GM23248 (cell line): ENCODE measurements at regions not wholly inside any gene's neighbourhood (a gene's known extent, or its start where the extent isn't known, plus 50 kb on each side); places are given as distances from the start of the nearest gene placed in this dataset.
A peak's percentile ranks its signal among the peaks of the same experiment; 100 is the strongest.

Source experiments
- EZH2 ChIP-seq: fragments of 200-600 bp; sonication (generic); IDR thresholded peaks from 2 replicates; pipeline ENCODE4 v1.6.1; 2018; ENCODE audit warnings: antibody characterized with exemption, mild to moderate bottlenecking; ENCODE audit not compliant: insufficient read depth, poor library complexity, severe bottlenecking
- EZH2phosphoT487 ChIP-seq: fragments of 200-600 bp; sonication (generic); IDR thresholded peaks from 2 replicates; pipeline ENCODE4 v1.6.1; 2018; ENCODE audit warnings: antibody characterized with exemption, moderate library complexity, mild to moderate bottlenecking, low read depth; ENCODE audit not compliant: insufficient read depth

- TF ChIP-seq EZH2 (no peak), EZH2phosphoT487 (peak; percentile 87)
These were observed 56.4 kb upstream of the NPAS1 start for GRCh38 chr19:46963093-46963734.
